B cell (primary cell): ENCODE measurements at regions not wholly inside any gene's neighbourhood (a gene's known extent, or its start where the extent isn't known, plus 50 kb on each side); places are given as distances from the start of the nearest gene placed in this dataset.

Source experiments
- EZH2 ChIP-seq: IDR thresholded peaks from 2 replicates; pipeline ENCODE4 v1.6.1; 2012; ENCODE audit warnings: borderline replicate concordance, low read depth, mild to moderate bottlenecking, moderate library complexity, low read length; ENCODE audit not compliant: insufficient read depth, poor library complexity, severe bottlenecking
- TF ChIP-seq, protein P1 (sequence below): fragments of 200-600 bp; IDR thresholded peaks from one replicate; pipeline ENCODE4 v1.8.0; 2022; ENCODE audit warnings: antibody characterized with exemption, mild to moderate bottlenecking

DNA sequence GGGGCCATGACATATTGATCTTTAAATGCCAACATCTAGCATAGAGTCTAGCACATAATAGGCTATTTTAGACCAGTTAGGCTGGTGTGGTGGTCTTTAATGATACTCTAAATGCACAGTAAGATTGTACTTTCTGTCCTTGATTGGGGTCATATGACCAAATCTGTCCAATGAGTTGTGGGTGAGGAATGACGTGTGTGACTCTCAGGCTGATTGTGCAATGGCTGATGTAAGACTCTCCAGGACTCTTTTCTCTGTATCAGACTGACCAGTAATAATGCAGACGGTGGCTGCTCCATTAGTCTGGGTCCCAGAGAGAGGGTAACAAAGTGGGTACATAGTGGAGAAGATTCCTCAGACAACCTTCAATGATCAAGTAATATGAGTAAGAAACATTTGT, 541.6 kb upstream of the CAMK1G start:
- TF ChIP-seq, protein P1, sequence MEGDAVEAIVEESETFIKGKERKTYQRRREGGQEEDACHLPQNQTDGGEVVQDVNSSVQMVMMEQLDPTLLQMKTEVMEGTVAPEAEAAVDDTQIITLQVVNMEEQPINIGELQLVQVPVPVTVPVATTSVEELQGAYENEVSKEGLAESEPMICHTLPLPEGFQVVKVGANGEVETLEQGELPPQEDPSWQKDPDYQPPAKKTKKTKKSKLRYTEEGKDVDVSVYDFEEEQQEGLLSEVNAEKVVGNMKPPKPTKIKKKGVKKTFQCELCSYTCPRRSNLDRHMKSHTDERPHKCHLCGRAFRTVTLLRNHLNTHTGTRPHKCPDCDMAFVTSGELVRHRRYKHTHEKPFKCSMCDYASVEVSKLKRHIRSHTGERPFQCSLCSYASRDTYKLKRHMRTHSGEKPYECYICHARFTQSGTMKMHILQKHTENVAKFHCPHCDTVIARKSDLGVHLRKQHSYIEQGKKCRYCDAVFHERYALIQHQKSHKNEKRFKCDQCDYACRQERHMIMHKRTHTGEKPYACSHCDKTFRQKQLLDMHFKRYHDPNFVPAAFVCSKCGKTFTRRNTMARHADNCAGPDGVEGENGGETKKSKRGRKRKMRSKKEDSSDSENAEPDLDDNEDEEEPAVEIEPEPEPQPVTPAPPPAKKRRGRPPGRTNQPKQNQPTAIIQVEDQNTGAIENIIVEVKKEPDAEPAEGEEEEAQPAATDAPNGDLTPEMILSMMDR: no peak
- TF ChIP-seq EZH2: no peak
